ENCODE measurements at regions not wholly inside any gene's neighbourhood (a gene's known extent, or its start where the extent isn't known, plus 50 kb on each side); places are given as distances from the start of the nearest gene placed in this dataset.

GRCh38 chr1:233444484-233444883, 117.0 kb downstream of the MAP3K21 start:
- TF ChIP-seq RBM25 (IDR thresholded peaks at IDR 0.05; ENCODE audit: low read depth, low read length, severe bottlenecking) (peak; percentile 20), ADNP (tag; IDR thresholded peaks at IDR 0.05) (no peak), EWSR1 (IDR thresholded peaks at IDR 0.05; ENCODE audit: borderline replicate concordance, low read depth, partially characterized antibody) (no peak), CHCHD3 (CRISPR knock-in tag; IDR thresholded peaks at IDR 0.05) (no peak), MAFK (IDR thresholded peaks at IDR 0.05; ENCODE audit: low read length) (no peak), USF2 (CRISPR knock-in tag; IDR thresholded peaks at IDR 0.05) (no peak), ZNF146 (CRISPR knock-in tag; IDR thresholded peaks at IDR 0.05; ENCODE audit: unreplicated experiment) (peak; percentile 60)
- Histone ChIP-seq H3K9me3 (replicated peaks; ENCODE audit: control insufficient read depth, insufficient read depth, low read depth, low read length) (peaks cover 10% of the 10 kb centered on the region; the same call in 1 of the 2 replicates), H3K4me3 (no peak overlapping the region), H3K9ac (ENCODE audit: insufficient read depth in 1 of 2, low read depth in 2 of 2, low read length in 2 of 2) (no peak overlapping the region), H3K4me1 (replicated peaks in 1 of 2; ENCODE audit: control insufficient read depth in 2 of 2, insufficient read depth in 2 of 2, low read length in 2 of 2) (peaks cover 0 to 8% of the 10 kb centered on the region in 2 experiments; a peak in 2 of 5 replicates), H4K20me1 (replicated peaks; ENCODE audit: control insufficient read depth, insufficient read depth, low read length) (no peaks in the 10 kb centered on the region), H3K27me3 (ENCODE audit: control insufficient read depth in 2 of 2, insufficient read depth in 2 of 2, low read length in 2 of 2) (no peaks in the 10 kb centered on the region), H3K36me3 (ENCODE audit: control insufficient read depth, insufficient read depth, low read length) (no peaks in the 10 kb centered on the region), H3K9me1 (ENCODE audit: control insufficient read depth, insufficient read depth, low read length) (no peaks in the 10 kb centered on the region), H3K27ac (ENCODE audit: extremely low read depth, low read depth, low read length) (no peak overlapping the region), H2AFZ (ENCODE audit: low read depth, low read length) (no peak overlapping the region), H3K79me2 (ENCODE audit: control insufficient read depth, insufficient read depth, low read length) (no peaks in the 10 kb centered on the region), H3K4me2 (ENCODE audit: insufficient read depth, low read length) (no peak overlapping the region)
- DNase-seq (ENCODE audit: extremely low read depth in 1 of 4, low spot score in 3 of 4), result no peak
- ATAC-seq, result no peak
- intact Hi-C loops (cut with micrococcal nuclease), result loop anchor here (5.0 kb wide), 1 partner anchor 223 kb away; no protein-coding TSS in a partner anchor
- in situ Hi-C loops (cut with MboI), result no loop called here
- 34% methylated on average over 3 of the region's 3 CpGs for WGBS (ENCODE audit: insufficient coverage, low coverage, missing lambda C conversion rate)
- FAIRE-seq, result no peak
- BruUV-seq (replicated peaks), result no TSS peak
- POLR2A ChIA-PET, result no interaction called here
- CTCF ChIA-PET (ENCODE audit: low intra/inter-chr PET ratio), result no interaction called here
